ENCODE measurements at regions not wholly inside any gene's neighbourhood (a gene's known extent, or its start where the extent isn't known, plus 50 kb on each side); places are given as distances from the start of the nearest gene placed in this dataset.

GRCh38 chr22:48440673-48441552, 1386.8 kb downstream of the BRD1 start:
- no peak overlapping the region for H3K27ac ChIP-seq (ENCODE audit: low read depth, low read length)
- H3K9me3 ChIP-seq (ENCODE audit: control insufficient read depth in 1 of 2, insufficient read depth in 1 of 2, low read depth in 1 of 2, low read length in 2 of 2): no peaks in the 10 kb centered on the region
- H3K27me3 ChIP-seq (ENCODE audit: insufficient read depth, low read length): no peaks in the 10 kb centered on the region; the same call in 1 of the 2 replicates
- ChIA-PET POLR2A (no interaction called here), RAD21 (ENCODE audit: low non-redundant PET in 1 of 2, low total read pairs in 2 of 2, uncharacterized antibody in 2 of 2, unreplicated experiment in 2 of 2) (no interaction called here), CTCF (no interaction called here)
- no peak overlapping the region for H2AFZ ChIP-seq (ENCODE audit: low read depth, low read length, poor library complexity, severe bottlenecking)
- BruUV-seq (replicated peaks): no TSS peak
- no peak overlapping the region for H3K4me2 ChIP-seq (ENCODE audit: low read length)
- H3K79me2 ChIP-seq (ENCODE audit: insufficient read depth, low read length): no peaks in the 10 kb centered on the region
- H3K9ac ChIP-seq (ENCODE audit: low read length): no peak overlapping the region
- no peaks in the 10 kb centered on the region for H3K36me3 ChIP-seq (ENCODE audit: control insufficient read depth in 1 of 2, insufficient read depth in 2 of 2, low read length in 2 of 2)
- DNase-seq (ENCODE audit: low read depth, low spot score) (no peak), ATAC-seq (no peak)
- TF ChIP-seq RAD21 (IDR thresholded peaks at IDR 0.05; ENCODE audit: low read depth) (no peak), EZH2 (IDR thresholded peaks at IDR 0.05) (no peak), POLR2A (IDR thresholded peaks at IDR 0.05; ENCODE audit: borderline replicate concordance, extremely low read depth, insufficient read depth, insufficient read length) (no peak), FOSL1 (IDR thresholded peaks at IDR 0.05; ENCODE audit: low read depth) (no peak), EGR1 (IDR thresholded peaks at IDR 0.05; ENCODE audit: low read depth) (no peak), ZBTB33 (IDR thresholded peaks at IDR 0.05; ENCODE audit: extremely low read depth, insufficient replicate concordance, low read length) (no peak), SP1 (IDR thresholded peaks at IDR 0.05; ENCODE audit: low read depth) (no peak), SRF (IDR thresholded peaks at IDR 0.05; ENCODE audit: low read depth) (no peak), YY1 (IDR thresholded peaks at IDR 0.05; ENCODE audit: extremely low read depth, insufficient replicate concordance, low read depth, low read length) (no peak), TCF7L2 (IDR thresholded peaks at IDR 0.05; ENCODE audit: borderline replicate concordance, extremely low read depth, insufficient read depth, insufficient read length) (no peak), ZFX (IDR thresholded peaks at IDR 0.05) (no peak)
- no peak overlapping the region for H3K4me3 ChIP-seq (replicated peaks in 1 of 2; ENCODE audit: low read depth in 1 of 2, low read length in 2 of 2)
- peaks cover 0 to 6% of the 10 kb centered on the region in 2 experiments; a peak in 1 of 4 replicates for H3K4me1 ChIP-seq (ENCODE audit: control insufficient read depth in 1 of 2, insufficient read depth in 2 of 2, low read length in 2 of 2)
- H3K9me2 ChIP-seq (ENCODE audit: insufficient read depth): no peaks in the 10 kb centered on the region
- no peaks in the 10 kb centered on the region for H4K20me1 ChIP-seq (ENCODE audit: insufficient read depth)
- intact Hi-C loops (cut with micrococcal nuclease): no loop called here
